ENCODE measurements at regions not wholly inside any gene's neighbourhood (a gene's known extent, or its start where the extent isn't known, plus 50 kb on each side); places are given as distances from the start of the nearest gene placed in this dataset.
"Not testable (repeated sequence)": the region's sequence is repeated elsewhere in the genome, so short reads cannot be mapped to it uniquely, and the experiment has no call there.

DNA sequence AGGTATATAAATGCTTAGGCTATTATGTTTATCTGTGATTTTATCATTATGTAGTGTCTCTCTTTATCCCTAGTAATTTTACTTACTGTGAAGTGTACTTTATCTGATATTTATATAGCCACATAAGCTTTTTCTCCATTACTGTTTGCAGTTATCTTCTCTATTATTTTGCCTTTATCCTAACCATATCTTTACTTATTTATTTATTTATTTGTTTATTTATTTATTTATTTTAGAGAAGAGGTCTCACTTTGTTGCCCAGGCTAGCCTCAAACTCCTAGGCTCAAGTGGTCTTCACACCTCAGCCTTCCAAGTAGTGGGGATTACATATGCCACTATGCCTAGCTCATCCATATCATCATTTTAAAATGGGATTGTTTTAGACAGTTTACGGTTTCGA lies 331.8 kb downstream of the C7orf25 start:
- Histone ChIP-seq H3K27me3 (no peaks in the 10 kb centered on the region), H3K4me2 (no peak overlapping the region), H3K36me3 (no peaks in the 10 kb centered on the region), H3K9me3 (peaks cover 8% of the 10 kb centered on the region), H4K20me1 (no peaks in the 10 kb centered on the region), H3K27ac (no peak overlapping the region), H3K4me1 (peaks cover 12% of the 10 kb centered on the region; the same call in 1 of the 2 replicates), H3K9ac (no peak overlapping the region), H3K4me3 (no peak overlapping the region)
- TF ChIP-seq Cebpa-rat (IDR thresholded peaks at IDR 0.05), result no peak

DNA sequence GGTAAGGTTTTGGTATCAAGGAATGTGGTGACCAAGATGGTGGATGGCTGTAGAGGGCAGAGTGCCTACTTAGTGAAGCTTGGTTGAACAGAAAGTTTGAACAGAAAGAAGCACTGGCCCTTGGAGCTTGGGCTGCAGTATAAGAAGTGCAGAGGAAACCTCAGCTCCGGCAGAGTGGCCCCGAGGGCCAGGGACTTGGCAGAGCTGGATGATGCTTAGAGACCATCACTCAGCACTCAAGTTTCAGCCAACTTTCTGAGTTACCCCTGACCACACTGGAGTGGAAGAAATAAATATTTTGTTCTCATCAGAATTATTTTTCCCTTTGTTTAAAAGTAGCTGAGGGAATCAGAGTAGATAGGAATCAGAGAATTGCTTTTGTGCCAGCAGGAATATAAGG lies 336.7 kb downstream of the C7orf25 start:
- Histone ChIP-seq H3K9me3 (peaks cover 8% of the 10 kb centered on the region), H3K4me2 (no peak overlapping the region), H4K20me1 (no peaks in the 10 kb centered on the region), H3K4me1 (peaks cover 12% of the 10 kb centered on the region; the same call in 1 of the 2 replicates), H3K36me3 (no peaks in the 10 kb centered on the region), H3K27me3 (no peaks in the 10 kb centered on the region), H3K27ac (no peak overlapping the region), H3K9ac (no peak overlapping the region), H3K4me3 (no peak overlapping the region)
- TF ChIP-seq Cebpa-rat (IDR thresholded peaks at IDR 0.05), result no peak

DNA sequence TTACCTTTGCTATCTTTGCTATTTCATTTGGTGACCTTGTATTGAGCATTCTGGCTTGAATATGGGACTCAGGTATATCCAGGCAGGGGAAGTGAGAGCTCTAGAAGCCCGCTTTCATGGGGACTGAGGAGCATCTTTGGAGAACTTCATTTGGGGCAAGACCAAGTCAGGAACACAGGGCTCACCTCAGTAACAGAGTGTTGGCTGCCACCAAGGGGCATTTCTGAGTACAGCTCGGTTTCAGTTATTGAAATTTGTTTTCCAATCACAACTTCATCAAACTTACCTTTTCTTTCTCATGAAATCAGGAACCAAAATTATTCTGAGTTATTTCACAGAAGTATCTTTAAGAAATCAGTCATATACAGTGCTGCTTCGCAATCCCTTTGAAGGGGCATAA lies 337.2 kb downstream of the C7orf25 start:
- no peaks in the 10 kb centered on the region for H4K20me1 ChIP-seq
- peaks cover 12% of the 10 kb centered on the region; the same call in 1 of the 2 replicates for H3K4me1 ChIP-seq
- no peaks in the 10 kb centered on the region for H3K36me3 ChIP-seq
- H3K4me2 ChIP-seq, result no peak overlapping the region
- no peak for TF ChIP-seq Cebpa-rat (IDR thresholded peaks at IDR 0.05)
- no peaks in the 10 kb centered on the region for H3K27me3 ChIP-seq
- no peak overlapping the region for H3K4me3 ChIP-seq
- H3K9me3 ChIP-seq, result peaks cover 8% of the 10 kb centered on the region
- H3K27ac ChIP-seq, result no peak overlapping the region
- no peak overlapping the region for H3K9ac ChIP-seq

DNA sequence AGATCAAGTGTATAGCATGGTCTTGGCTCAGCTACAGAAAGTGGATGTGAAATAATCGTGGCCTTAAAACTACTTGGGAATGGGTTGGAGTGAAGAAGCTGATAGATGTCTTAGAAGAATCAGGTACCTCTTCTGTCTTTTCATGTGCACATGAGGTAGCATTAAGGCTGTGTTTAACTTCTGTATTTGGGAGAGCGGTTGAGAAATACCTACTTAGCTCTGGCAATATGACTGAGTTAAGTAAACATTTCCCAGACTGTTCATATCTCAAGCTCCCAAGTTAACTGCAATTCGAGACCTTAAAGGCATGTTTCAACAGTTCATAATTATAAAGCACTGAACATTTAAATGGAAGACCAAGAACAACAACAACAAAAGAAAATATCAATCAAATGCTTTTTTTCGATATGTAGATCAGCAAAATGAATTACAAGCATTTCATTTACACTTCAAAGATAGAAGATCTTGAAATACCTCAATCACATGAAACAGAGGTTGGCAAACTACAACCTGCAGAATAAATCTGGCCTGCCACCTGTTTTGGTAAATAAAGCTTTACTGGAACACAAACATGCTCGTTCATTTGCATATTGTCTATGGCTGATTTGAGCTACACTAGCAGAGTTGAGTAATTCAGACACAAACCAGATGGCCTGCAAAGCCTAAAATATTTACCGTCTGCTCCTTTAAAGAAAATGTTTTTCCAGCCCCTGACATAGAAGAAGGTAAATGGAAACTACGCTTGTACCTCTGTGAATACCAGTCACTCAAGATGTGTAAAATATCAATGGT lies 337.1 kb upstream of the GLI3 start:
- Histone ChIP-seq H3K9me3 (peaks cover 4% of the 10 kb centered on the region), H3K36me3 (no peaks in the 10 kb centered on the region), H3K9ac (no peak overlapping the region), H3K4me1 (peaks cover 12% of the 10 kb centered on the region; the same call in 1 of the 2 replicates), H4K20me1 (no peaks in the 10 kb centered on the region), H3K27me3 (no peaks in the 10 kb centered on the region), H3K27ac (no peak overlapping the region), H3K4me2 (no peak overlapping the region), H3K4me3 (no peak overlapping the region)
- TF ChIP-seq Cebpa-rat (IDR thresholded peaks at IDR 0.05), result no peak

DNA sequence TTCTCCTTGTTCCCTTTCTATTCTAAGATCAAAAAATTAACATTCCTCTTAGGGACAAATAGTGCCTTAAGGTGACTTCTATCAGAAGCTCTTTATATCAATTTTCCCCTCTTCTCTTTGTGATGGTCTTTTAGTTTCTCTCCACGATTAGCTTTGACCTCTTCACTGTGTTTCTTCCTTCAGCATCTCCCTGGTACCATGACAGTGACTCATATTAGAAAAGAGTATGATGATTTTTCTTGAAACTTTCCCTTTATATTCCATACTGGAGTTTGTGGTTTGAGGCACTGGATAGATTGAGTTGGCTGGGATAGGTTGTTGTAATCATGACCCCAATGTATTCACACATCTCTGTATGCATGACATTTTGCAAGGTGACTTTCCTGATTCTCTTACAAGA lies 335.6 kb upstream of the GLI3 start:
- Histone ChIP-seq H3K9me3 (no peaks in the 10 kb centered on the region), H3K27me3 (no peaks in the 10 kb centered on the region), H3K36me3 (no peaks in the 10 kb centered on the region), H3K4me1 (0 out of 2 replicates have a peak, but pooled peaks cover 2% of the 10 kb centered on the region), H3K27ac (no peak overlapping the region), H4K20me1 (no peaks in the 10 kb centered on the region), H3K9ac (no peak overlapping the region), H3K4me2 (no peak overlapping the region), H3K4me3 (no peak overlapping the region)
- TF ChIP-seq Cebpa-rat (IDR thresholded peaks at IDR 0.05), result no peak

DNA sequence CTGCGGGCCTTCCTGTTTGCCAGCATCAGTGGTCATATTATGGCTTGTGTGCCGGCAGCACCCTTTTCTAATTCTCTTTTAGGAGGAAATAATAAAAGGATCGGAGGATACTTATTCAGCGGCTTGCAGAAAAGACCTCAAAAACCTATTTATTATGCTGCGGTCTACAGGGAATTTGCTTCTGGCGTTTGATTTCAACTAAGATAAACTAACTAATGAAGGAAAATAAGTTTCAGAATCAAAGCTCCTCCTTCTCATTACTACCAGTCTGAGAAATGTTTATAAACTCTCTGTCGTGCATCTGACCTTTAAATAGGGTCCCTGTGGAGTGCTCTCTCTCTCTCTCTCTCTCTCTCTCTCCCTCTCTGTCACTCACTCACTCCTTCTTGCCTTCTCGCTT lies 335.0 kb upstream of the GLI3 start:
- Histone ChIP-seq H3K9ac (no peak overlapping the region), H3K4me3 (no peak overlapping the region), H4K20me1 (no peaks in the 10 kb centered on the region), H3K36me3 (no peaks in the 10 kb centered on the region), H3K27ac (no peak overlapping the region), H3K4me2 (no peak overlapping the region), H3K4me1 (no peaks in the 10 kb centered on the region), H3K27me3 (no peaks in the 10 kb centered on the region), H3K9me3 (no peaks in the 10 kb centered on the region)
- TF ChIP-seq Cebpa-rat (IDR thresholded peaks at IDR 0.05), result no peak

DNA sequence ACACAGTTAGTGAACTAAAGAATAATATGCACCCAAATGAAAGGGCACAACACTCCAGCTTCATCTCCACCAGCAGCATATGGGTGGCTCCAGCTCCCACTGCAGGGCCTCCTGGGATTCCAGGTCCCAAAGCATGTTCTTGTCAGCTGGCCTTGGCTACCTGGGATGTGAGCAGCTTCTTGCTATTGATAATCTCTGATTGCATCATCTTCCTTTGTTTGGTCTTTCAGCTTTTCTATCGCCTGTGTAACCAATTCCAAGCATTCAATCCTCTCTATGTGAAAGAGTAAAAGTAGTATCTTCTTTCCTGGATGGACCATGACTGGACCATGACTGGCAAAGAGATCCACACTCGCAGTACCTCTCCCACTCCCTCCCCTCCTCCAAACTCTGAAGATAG lies 333.9 kb upstream of the GLI3 start:
- Histone ChIP-seq H4K20me1 (no peaks in the 10 kb centered on the region), H3K9me3 (no peaks in the 10 kb centered on the region), H3K4me2 (no peak overlapping the region), H3K36me3 (no peaks in the 10 kb centered on the region), H3K4me1 (no peaks in the 10 kb centered on the region), H3K27ac (no peak overlapping the region), H3K9ac (no peak overlapping the region), H3K27me3 (no peaks in the 10 kb centered on the region), H3K4me3 (no peak overlapping the region)
- no peak for TF ChIP-seq Cebpa-rat (IDR thresholded peaks at IDR 0.05)

DNA sequence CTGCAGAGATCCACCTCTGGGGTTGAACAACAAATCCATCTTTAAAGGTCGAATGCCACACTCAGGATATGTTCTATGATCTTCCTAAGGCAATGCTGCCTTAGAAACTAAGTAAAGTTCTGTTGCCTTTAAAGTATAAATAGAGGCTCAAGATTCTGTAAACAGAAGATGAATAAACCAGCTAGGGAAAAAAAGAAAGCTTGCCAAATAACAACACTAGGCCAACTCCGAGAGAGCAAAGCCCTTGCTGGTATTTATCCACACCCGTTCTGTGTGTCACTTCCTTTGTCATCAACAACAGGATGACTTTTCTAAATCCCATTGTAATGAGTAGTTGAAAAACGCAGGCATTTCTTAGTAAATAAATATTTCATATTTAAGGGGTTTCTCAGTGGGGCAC lies 330.0 kb upstream of the GLI3 start:
- H3K4me2 ChIP-seq, result no peak overlapping the region

DNA sequence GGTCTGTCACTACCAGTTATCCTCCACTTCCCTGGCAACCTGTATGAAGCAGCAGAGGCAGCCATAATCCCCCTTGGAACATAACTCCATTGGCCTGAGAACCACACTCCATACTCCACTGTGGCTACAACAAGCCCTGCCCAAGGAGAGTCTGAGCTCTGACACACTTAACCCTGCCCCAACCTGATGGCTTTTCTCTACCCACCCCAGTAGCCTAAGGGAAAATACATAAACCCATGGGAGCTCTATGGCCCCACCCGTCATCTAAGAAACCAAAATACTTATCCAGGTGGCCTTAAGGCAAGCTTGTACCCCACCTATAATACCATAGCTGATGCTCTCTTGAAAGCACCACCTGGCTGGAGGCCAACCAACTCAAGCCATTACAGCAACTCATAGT lies 324.8 kb upstream of the GLI3 start:
- Histone ChIP-seq H3K4me2 (no peak overlapping the region), H3K36me3 (no peaks in the 10 kb centered on the region), H3K9me3 (peaks cover 34% of the 10 kb centered on the region), H3K4me3 (no peak overlapping the region), H3K27ac (no peak overlapping the region), H3K4me1 (no peaks in the 10 kb centered on the region), H3K9ac (no peak overlapping the region), H3K27me3 (no peaks in the 10 kb centered on the region), H4K20me1 (no peaks in the 10 kb centered on the region)
- no peak for TF ChIP-seq Cebpa-rat (IDR thresholded peaks at IDR 0.05)

More for the DNA sequence above, 330.0 kb upstream of the GLI3 start:
- no peak overlapping the region for H3K9ac ChIP-seq
- no peaks in the 10 kb centered on the region for H3K27me3 ChIP-seq
- no peaks in the 10 kb centered on the region for H3K4me1 ChIP-seq
- TF ChIP-seq Cebpa-rat (IDR thresholded peaks at IDR 0.05), result no peak
- H3K27ac ChIP-seq, result no peak overlapping the region
- no peaks in the 10 kb centered on the region for H4K20me1 ChIP-seq
- H3K36me3 ChIP-seq, result no peaks in the 10 kb centered on the region
- H3K9me3 ChIP-seq, result peaks cover 20% of the 10 kb centered on the region
- no peak overlapping the region for H3K4me3 ChIP-seq

DNA sequence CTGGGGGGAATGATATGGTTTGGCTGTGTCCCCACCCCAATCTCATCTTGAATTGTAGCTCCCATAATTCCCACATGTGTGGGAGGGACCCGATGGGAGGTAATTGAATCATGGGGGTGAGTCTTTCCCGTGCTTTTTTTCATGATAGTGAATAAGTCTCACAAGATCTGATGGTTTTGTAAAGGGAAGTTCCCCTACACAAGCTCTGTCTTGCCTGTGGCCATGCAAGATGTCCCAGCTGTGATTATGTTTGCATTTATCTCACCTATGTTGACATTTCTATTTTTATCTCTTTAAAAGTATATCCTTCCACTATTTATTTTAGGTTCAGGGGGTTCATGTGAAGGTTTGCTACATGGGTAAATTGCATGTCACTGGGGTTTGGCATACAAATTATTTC lies 323.9 kb upstream of the GLI3 start:
- TF ChIP-seq Cebpa-rat (IDR thresholded peaks at IDR 0.05), result no peak
- no peak overlapping the region for H3K9ac ChIP-seq
- H4K20me1 ChIP-seq, result no peaks in the 10 kb centered on the region
- H3K36me3 ChIP-seq, result no peaks in the 10 kb centered on the region
- H3K4me2 ChIP-seq, result no peak overlapping the region
- no peak overlapping the region for H3K27ac ChIP-seq
- no peaks in the 10 kb centered on the region for H3K4me1 ChIP-seq
- no peaks in the 10 kb centered on the region for H3K27me3 ChIP-seq
- H3K9me3 ChIP-seq, result peaks cover 43% of the 10 kb centered on the region
- no peak overlapping the region for H3K4me3 ChIP-seq

DNA sequence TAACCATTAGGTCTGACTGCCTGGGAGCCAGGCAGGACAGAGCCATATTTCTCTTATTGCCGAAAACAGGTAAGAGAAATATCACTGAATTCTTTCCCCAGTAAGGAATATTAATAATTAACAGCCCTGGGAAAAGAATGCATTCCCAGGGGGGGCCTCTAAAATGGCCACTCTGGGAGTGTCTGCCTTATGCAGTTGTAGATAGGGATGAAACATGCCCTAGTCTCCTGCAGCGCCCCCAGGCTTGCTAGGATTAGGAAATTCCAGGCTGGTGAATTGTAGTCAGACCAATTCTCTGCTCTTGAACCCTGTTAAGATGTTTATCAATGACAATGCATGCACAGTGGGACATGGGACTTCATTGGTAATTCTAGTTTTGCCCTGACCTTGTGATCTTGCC lies 317.9 kb upstream of the GLI3 start:
- not testable (repeated sequence) for H3K4me1 ChIP-seq, H3K4me2 ChIP-seq, H3K27ac ChIP-seq, H3K4me3 ChIP-seq, H3K36me3 ChIP-seq, H3K9ac ChIP-seq, H3K27me3 ChIP-seq, H4K20me1 ChIP-seq
- peaks cover 56% of the 10 kb centered on the region for H3K9me3 ChIP-seq
